SK-N-SH (cell line): ENCODE measurements at regions not wholly inside any gene's neighbourhood (a gene's known extent, or its start where the extent isn't known, plus 50 kb on each side); places are given as distances from the start of the nearest gene placed in this dataset.

ENCODE experiments used
- CTCF ChIA-PET: fragments of 300-600, 350-600 bp; formaldehyde crosslinking; extraction: SDS; loops from one replicate; lab custom pipeline; 2021; lab: Yijun Ruan, JAX
- POLR2A ChIA-PET: fragments of 350-600 bp; sonication (Branson Sonifier 250); formaldehyde crosslinking; extraction: SDS; loops from one replicate; lab custom pipeline; 2020; ENCODE audit warnings: antibody characterized with exemption, inconsistent platforms; lab: Yijun Ruan, JAX
- DNase-seq: peaks from one replicate; pipeline ENCODE4 v3.0.0; 2012
- H2AFZ ChIP-seq: fragments of 200-600 bp; sonication (generic); 2 replicates; pipeline ENCODE4 v1.8.1; 2016; ENCODE audit warnings: antibody characterized with exemption, mild to moderate bottlenecking, low read depth
- H3F3A ChIP-seq: fragments of 200-600 bp; sonication (generic); replicated peaks from 2 replicates; pipeline ENCODE3; 2016; ENCODE audit warnings: antibody characterized with exemption, mild to moderate bottlenecking; ENCODE audit not compliant: insufficient read depth
- H3K27ac ChIP-seq, 2 experiments: fragments of 200-500 bp in 1 of 2; fragments of 200-600 bp in 1 of 2; sonication (Bioruptor generic) in 1 of 2; sonication (generic), shearing (Covaris generic) in 1 of 2; 2 replicates each; pipeline versions ENCODE4 v1.5.1 to v1.6.1; 2014 to 2016; ENCODE audit warnings: low read depth in 2 of 2, inconsistent platforms in 1 of 2, low read length in 1 of 2, mild to moderate bottlenecking in 1 of 2, mixed read lengths in 1 of 2
- H3K27me3 ChIP-seq: fragments of 200-600 bp; sonication (generic), shearing (Covaris generic); 2 replicates; pipeline ENCODE4 v1.6.1; 2016; ENCODE audit warnings: mixed run types; ENCODE audit not compliant: insufficient read depth
- H3K36me3 ChIP-seq, 2 experiments: fragments of 200-500 bp in 1 of 2; fragments of 200-600 bp in 1 of 2; sonication (Bioruptor generic) in 1 of 2; sonication (generic) in 1 of 2; replicated peaks in 1 of 2; 2 replicates each; pipeline versions ENCODE3 to v1.5.1; 2014 to 2016; ENCODE audit warnings: low read length in 1 of 2, mild to moderate bottlenecking in 1 of 2; ENCODE audit not compliant: insufficient read depth in 2 of 2, control insufficient read depth in 1 of 2
- H3K4me1 ChIP-seq, 2 experiments: fragments of 200-500 bp in 1 of 2; fragments of 200-600 bp in 1 of 2; sonication (Bioruptor generic) in 1 of 2; sonication (generic), shearing (Covaris generic) in 1 of 2; 2 replicates each; pipeline versions ENCODE4 v1.5.1 to v1.6.1; 2014 to 2016; ENCODE audit warnings: low read depth in 1 of 2, low read length in 1 of 2, mixed run types in 1 of 2; ENCODE audit not compliant: insufficient read depth in 2 of 2, control insufficient read depth in 1 of 2
- H3K4me2 ChIP-seq: fragments of 200-600 bp; sonication (generic), shearing (Covaris generic); 2 replicates; pipeline ENCODE4 v1.6.1; 2017; ENCODE audit warnings: mixed run types
- H3K4me3 ChIP-seq, 2 experiments: fragments of 200-500 bp in 1 of 2; fragments of 200-600 bp in 1 of 2; sonication (Bioruptor generic) in 1 of 2; sonication (generic), shearing (Covaris generic) in 1 of 2; 2 replicates each; pipeline versions ENCODE4 v1.5.1 to v1.8.1; 2014 to 2016; ENCODE audit warnings: low read depth in 2 of 2, inconsistent platforms in 1 of 2, low read length in 1 of 2, mild to moderate bottlenecking in 1 of 2, mixed read lengths in 1 of 2, moderate library complexity in 1 of 2
- H3K79me2 ChIP-seq: fragments of 200-600 bp; sonication (generic); 2 replicates; pipeline ENCODE4 v1.8.1; 2017; ENCODE audit warnings: mild to moderate bottlenecking; ENCODE audit not compliant: insufficient read depth
- H3K9ac ChIP-seq: fragments of 200-600 bp; sonication (generic); 2 replicates; pipeline ENCODE4 v1.6.1; 2017; ENCODE audit warnings: mixed run types
- H3K9me2 ChIP-seq: fragments of 200-600 bp; sonication (generic); 2 replicates; pipeline ENCODE4 v1.6.1; 2017; ENCODE audit warnings: mixed run types
- H3K9me3 ChIP-seq: fragments of 200-600 bp; sonication (generic); 2 replicates; pipeline ENCODE4 v1.6.1; 2017; ENCODE audit warnings: mixed run types, mild to moderate bottlenecking, moderate library complexity
- H4K20me1 ChIP-seq: fragments of 200-600 bp; sonication (generic); 2 replicates; pipeline ENCODE4 v1.6.1; 2017; ENCODE audit warnings: mild to moderate bottlenecking, mixed run types; ENCODE audit not compliant: insufficient read depth
- CHD2 ChIP-seq: fragments of 150-350 bp; IDR thresholded peaks from 2 replicates; pipeline ENCODE4 v1.6.1; 2018; ENCODE audit warnings: low read length; ENCODE audit not compliant: partially characterized antibody
- CTCF ChIP-seq: fragments of 200-600 bp; sonication (generic); IDR thresholded peaks from 2 replicates; pipeline ENCODE4 v1.6.1; 2017; ENCODE audit warnings: antibody characterized with exemption, mild to moderate bottlenecking, moderate library complexity
- ELF1 ChIP-seq: IDR thresholded peaks from 2 replicates; pipeline ENCODE4 v1.4.0; 2012
- EP300 ChIP-seq, 2 experiments: IDR thresholded peaks; 2 replicates each; pipeline versions ENCODE4 v1.4.0 to v1.6.1; 2012; ENCODE audit warnings: borderline replicate concordance in 1 of 2, low read depth in 1 of 2, low read length in 1 of 2
- GATA2 ChIP-seq: sonication (generic); formaldehyde crosslinking; IDR thresholded peaks from 2 replicates; pipeline ENCODE4 v1.5.0; 2020; ENCODE audit warnings: mild to moderate bottlenecking, missing genetic modification reagents
- JUND ChIP-seq: IDR thresholded peaks from 2 replicates; pipeline ENCODE4 v1.4.0; 2012
- MEF2A ChIP-seq: IDR thresholded peaks from 2 replicates; pipeline ENCODE4 v1.4.0; 2012; ENCODE audit warnings: low read depth, borderline replicate concordance
- MXI1 ChIP-seq: IDR thresholded peaks from 2 replicates; pipeline ENCODE4 v1.6.1; 2012; ENCODE audit warnings: mild to moderate bottlenecking, low read depth, low read length, improper control_type of control experiment
- NFIC ChIP-seq: IDR thresholded peaks from 2 replicates; pipeline ENCODE4 v1.4.0; 2012; ENCODE audit warnings: borderline replicate concordance
- PBX3 ChIP-seq: IDR thresholded peaks from 2 replicates; pipeline ENCODE4; 2012
- POLR2AphosphoS5 ChIP-seq: IDR thresholded peaks from 2 replicates; pipeline ENCODE4 v1.6.1; 2012; ENCODE audit warnings: low read depth, low read length
- RAD21 ChIP-seq: IDR thresholded peaks from 2 replicates; pipeline ENCODE4 v1.6.1; 2012; ENCODE audit warnings: mild to moderate bottlenecking, low read length
- RFX5 ChIP-seq: IDR thresholded peaks from 2 replicates; pipeline ENCODE4 v1.6.1; 2012; ENCODE audit warnings: mild to moderate bottlenecking, improper control_type of control experiment, low read length
- RXRA ChIP-seq: IDR thresholded peaks from 2 replicates; pipeline ENCODE4 v1.4.0; 2012; ENCODE audit warnings: low read depth, mild to moderate bottlenecking, borderline replicate concordance
- SMC3 ChIP-seq: IDR thresholded peaks from 2 replicates; pipeline ENCODE4 v1.6.1; 2012; ENCODE audit warnings: low read depth, low read length, improper control_type of control experiment
- TCF12 ChIP-seq: IDR thresholded peaks from 2 replicates; pipeline ENCODE4 v1.4.0; 2012
- USF2 ChIP-seq: fragments of 150-350 bp; IDR thresholded peaks from 2 replicates; pipeline ENCODE4 v1.6.1; 2017; ENCODE audit warnings: antibody characterized with exemption, low read length, low read depth, borderline replicate concordance
- YY1 ChIP-seq: IDR thresholded peaks from 2 replicates; pipeline ENCODE4 v1.4.0; 2012; ENCODE audit warnings: low read depth, mild to moderate bottlenecking
- ZBTB33 ChIP-seq: IDR thresholded peaks from 2 replicates; pipeline ENCODE4 v1.4.0; 2012; ENCODE audit warnings: low read depth, borderline replicate concordance
- WGBS: methylation state at CpG from one replicate; pipeline ENCODE4 v1.1.6; 2017; ENCODE audit warnings: low lambda C conversion rate; 5-methylcytosine and 5-hydroxymethylcytosine counted together

DNA sequence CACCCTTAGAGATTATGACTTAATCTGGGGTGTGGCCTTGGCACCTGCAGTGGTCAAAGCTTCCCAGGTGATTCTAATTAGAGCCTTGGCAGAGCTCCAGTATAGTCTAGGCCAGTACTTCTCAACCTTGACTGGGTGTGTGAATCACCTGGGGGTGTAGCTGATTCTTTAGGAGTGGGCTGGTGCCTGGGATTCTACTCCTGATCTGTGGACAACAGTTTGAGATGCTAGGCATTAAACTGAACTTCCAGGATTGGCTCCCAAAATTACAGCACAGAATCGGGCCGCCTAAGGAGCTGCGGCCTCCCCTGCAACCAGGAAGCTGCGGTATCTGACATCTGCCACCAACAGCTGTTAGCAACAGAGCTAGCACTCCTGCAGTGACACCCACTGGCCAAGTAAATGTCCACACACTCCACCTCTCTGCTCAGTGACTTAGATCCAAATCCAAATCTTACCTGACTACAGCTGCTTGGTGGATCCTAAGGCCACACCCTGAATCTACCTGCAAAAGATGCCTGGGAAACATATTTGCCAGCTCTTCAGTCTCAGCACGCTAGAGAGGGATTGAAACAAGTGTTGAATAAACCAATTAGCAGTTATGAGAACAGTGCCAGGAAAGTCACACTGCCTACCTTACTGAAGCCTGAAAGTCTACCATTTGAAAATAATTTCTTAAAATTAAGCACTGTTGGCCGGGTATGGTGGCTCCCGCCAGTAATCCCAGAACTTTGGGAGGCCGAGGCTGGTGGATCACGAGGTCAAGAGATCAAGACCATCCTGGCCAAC lies 126.7 kb downstream of the UNC5CL start:
- Histone ChIP-seq H3K9me2 (no peaks in the 10 kb centered on the region), H3K4me1 (peaks cover 4 to 9% of the 10 kb centered on the region in 2 experiments; a peak in 2 of 4 replicates), H3K27ac (no peak overlapping the region; a peak in 1 of 4 replicates), H2AFZ (no peak overlapping the region), H3K36me3 (no peaks in the 10 kb centered on the region), H3F3A (peaks cover 2% of the 10 kb centered on the region), H4K20me1 (no peaks in the 10 kb centered on the region), H3K9ac (no peak overlapping the region), H3K79me2 (no peaks in the 10 kb centered on the region; the same call in 1 of the 2 replicates), H3K4me3 (no peak overlapping the region; a peak in 1 of 4 replicates), H3K4me2 (no peak overlapping the region), H3K27me3 (no peaks in the 10 kb centered on the region), H3K9me3 (no peaks in the 10 kb centered on the region)
- TF ChIP-seq CHD2 (peak; percentile 36), SMC3 (peak; percentile 71), RFX5 (0 out of 2 replicates have a peak, but pooled peaks have one; percentile 11), PBX3 (no peak), GATA2 (CRISPR knock-in tag) (peak; percentile 62), RAD21 (peak; percentile 93), CTCF (peak; percentile 48), NFIC (no peak)
- CTCF ChIA-PET, result interaction anchor here (0.6 to 4.0 kb wide), 65 partner anchors 10 to 1550 kb away, joined by 3 to 26 read pairs (median 4); partner anchors contain the start of gene LRFN2
- POLR2A ChIA-PET, result no interaction called here
- 44% methylated on average over 9 of the region's 9 CpGs for WGBS
- DNase-seq, result peak; percentile 81

GRCh38 chr6:40910260-40910893 lies 128.6 kb downstream of the UNC5CL start:
- H3K4me1 ChIP-seq, result peaks cover 10 to 12% of the 10 kb centered on the region in 2 experiments; a peak in 2 of 4 replicates
- no peaks in the 10 kb centered on the region for H3K9me3 ChIP-seq
- H2AFZ ChIP-seq, result no peak overlapping the region
- no peak overlapping the region for H3K9ac ChIP-seq
- no peaks in the 10 kb centered on the region for H3K27me3 ChIP-seq
- H3K4me3 ChIP-seq, result no peak overlapping the region
- no peaks in the 10 kb centered on the region for H3K36me3 ChIP-seq
- no peaks in the 10 kb centered on the region for H3K9me2 ChIP-seq
- H3K4me2 ChIP-seq, result no peak overlapping the region
- DNase-seq, result no peak
- CTCF ChIA-PET, result interaction anchor here (0.9 to 4.0 kb wide), 5 partner anchors 15 to 929 kb away, joined by 3 to 26 read pairs (median 4); partner anchors contain the start of gene LRFN2
- H3K27ac ChIP-seq, result no peak overlapping the region
- 82% methylated on average over 2 of the region's 2 CpGs for WGBS
- H4K20me1 ChIP-seq, result no peaks in the 10 kb centered on the region
- H3K79me2 ChIP-seq, result no peaks in the 10 kb centered on the region; the same call in 1 of the 2 replicates
- peaks cover 3% of the 10 kb centered on the region for H3F3A ChIP-seq
- POLR2A ChIA-PET, result no interaction called here
- TF ChIP-seq MXI1 (no peak), NFIC (no peak), RAD21 (no peak), ZBTB33 (no peak), PBX3 (no peak), CHD2 (no peak), EP300 (IDR thresholded peaks at IDR 0.05; ENCODE audit: borderline replicate concordance in 1 of 2, low read depth in 1 of 2, low read length in 1 of 2) (no peak), TCF12 (no peak), POLR2AphosphoS5 (no peak), USF2 (no peak), ELF1 (no peak), YY1 (no peak), MEF2A (no peak), SMC3 (no peak), RXRA (no peak), RFX5 (no peak), JUND (no peak)
